ENCODE measurements at regions not wholly inside any gene's neighbourhood (a gene's known extent, or its start where the extent isn't known, plus 50 kb on each side); places are given as distances from the start of the nearest gene placed in this dataset.
"Not testable (repeated sequence)": the region's sequence is repeated elsewhere in the genome, so short reads cannot be mapped to it uniquely, and the experiment has no call there.

- DNase-seq = no peak
These were observed 240.9 kb downstream of the UACA start for GRCh38 chr15:70522323-70522966.

DNA sequence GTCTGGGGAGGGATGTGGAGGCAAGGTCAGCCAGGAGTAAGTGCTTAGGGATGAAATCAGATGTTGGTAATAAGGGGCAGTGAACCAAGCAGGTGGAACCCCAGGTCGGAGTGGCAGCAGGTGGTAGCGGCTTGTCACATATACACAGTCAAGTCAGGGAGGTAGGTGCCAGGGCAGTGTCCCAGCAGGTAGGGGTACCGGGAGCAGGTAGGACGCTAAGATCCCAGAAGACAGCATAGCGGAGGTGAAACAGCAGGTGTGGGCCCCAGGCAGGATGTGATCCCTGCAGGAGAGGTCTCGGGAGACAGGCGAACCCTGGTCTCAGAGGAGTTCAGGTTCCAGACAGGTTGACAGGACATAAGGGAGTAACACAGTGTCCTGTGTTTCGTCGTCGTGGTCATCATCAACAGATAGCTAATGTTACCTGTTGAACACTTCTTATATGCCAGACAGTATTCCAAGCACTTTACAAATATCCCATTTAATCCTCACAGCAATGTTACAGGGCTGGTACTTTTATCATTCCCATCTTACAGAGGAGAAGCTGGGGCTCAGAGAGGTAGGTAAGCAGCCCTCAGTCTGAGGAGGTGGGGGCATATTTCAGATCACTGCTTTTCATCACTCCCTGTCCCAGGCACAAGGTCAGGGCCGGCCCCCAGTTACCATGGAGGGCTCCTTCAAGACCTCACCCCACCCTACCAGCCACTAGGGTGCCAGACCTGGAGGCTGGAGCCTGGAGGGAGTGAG lies 241.6 kb downstream of the UACA start:
- DNase-seq = no peak

DNA sequence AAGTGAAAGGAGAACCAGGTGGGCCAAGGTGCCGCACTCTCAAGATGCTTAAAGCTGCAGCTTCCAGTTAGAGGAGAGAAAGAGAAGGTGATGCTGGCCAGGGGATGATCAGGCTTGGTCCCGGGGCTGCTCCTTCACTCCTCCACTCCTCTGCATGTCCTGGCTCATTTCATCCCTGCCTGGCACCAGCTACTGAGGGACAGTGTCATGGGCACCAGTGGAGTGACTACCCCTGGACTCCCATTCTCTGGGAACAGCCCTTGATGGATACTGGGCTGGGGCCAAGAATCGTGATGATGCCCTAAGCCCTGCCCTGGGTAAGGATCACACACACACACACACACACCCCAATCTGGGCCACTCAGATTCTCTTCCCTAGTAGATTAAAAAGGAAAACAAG lies 243.7 kb downstream of the UACA start:
- no peak for DNase-seq

GRCh38 chr15:70519004-70519365 lies 244.4 kb downstream of the UACA start:
- no peak for DNase-seq

DNA sequence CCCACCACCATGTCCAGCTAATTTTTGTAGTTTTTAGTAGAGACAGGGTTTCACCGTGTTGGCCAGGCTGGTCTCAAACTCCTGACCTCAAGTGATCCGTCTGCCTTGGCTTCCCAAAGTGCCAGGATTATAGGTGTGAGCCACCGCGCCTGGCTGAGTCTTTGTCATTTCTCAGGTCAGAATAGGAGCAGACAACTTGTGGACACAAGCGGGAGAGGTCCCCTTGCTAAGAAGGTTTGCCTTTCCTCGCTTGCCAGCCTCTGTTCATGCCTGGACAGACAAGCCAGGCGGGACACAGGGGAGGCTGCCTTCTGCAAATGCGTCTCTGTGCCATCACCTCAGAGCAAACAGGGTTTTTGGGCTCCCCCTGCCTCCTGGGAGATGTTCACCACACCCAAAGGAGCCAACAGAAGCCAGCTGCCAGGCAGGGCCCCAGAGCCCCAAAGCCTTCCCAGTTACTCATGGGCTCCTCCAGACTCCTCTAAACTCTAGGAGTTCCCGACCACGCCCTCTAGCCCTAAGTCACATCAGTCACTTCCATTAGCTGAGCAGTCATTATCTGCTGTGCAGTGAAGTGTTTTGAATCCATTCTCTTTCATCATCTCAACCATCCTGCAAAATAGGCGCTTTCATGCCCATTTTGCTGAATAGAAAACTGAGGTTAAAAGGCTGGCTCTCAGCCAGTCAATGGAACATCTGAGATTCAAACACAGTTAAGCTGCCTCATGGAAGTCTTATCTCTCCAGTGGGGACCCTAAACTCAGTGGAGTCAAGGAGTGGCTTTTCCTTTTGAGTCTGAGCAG lies 245.0 kb downstream of the UACA start:
- DNase-seq = no peak

DNA sequence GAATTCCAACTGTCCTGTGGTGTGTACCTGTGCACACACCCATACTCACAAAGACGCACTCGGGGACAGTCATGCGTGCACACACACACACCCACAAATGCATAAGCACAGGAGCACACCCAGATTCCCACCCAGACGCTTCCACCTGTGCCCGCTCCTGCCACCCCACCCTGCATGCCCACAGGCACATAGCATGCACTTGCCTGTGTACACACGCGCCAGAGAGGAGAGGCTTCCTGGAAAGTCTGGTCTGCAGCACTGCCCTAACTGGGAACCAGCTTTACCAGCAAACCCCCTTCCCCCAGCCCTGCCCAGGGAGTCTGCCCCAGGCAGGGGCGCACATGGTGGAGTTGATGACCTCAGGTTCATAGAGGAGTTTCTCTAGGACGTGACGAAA lies 246.2 kb downstream of the UACA start:
- DNase-seq = no peak

DNA sequence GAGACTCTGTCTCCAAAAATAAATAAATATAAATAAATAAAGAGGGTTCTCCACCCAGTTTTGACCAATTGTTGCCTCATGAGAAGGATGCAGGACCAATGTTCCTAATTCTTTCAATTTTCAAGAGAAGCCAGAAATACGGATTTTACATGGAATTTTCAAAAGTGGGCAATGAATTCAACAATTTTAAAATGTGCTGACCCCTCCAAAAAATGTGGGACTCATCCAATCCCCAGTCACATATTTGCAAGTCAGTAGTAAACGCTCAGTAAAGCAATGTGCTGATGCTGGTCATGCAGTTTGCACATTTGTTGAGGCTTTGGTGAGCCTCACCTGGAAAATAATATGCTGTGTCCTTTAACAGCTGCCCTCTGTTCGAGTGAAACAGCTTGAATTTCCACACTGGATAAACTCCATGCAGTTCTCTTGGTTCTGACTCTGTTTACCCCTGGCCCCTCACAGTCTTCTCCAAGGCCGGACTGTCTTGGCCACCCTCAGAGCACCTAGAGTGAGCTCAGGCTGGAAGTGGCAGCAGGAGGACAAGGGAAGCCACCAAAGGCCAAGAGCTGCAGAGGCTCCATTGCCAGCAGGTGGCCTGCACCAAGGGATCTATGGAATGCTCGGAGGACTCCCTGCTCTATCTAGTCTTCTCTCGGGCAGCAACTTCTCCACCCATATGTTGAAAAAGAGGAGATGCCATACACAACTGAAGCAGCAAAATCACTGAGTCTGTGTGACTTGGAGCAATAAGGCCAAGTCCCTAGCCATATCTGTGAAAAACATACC lies 246.8 kb downstream of the UACA start:
- no peak for DNase-seq

- DNase-seq = no peak
These were observed 249.1 kb downstream of the UACA start for GRCh38 chr15:70514251-70514650.

- DNase-seq = no peak
These were observed 249.5 kb downstream of the UACA start for GRCh38 chr15:70513819-70514218.

DNA sequence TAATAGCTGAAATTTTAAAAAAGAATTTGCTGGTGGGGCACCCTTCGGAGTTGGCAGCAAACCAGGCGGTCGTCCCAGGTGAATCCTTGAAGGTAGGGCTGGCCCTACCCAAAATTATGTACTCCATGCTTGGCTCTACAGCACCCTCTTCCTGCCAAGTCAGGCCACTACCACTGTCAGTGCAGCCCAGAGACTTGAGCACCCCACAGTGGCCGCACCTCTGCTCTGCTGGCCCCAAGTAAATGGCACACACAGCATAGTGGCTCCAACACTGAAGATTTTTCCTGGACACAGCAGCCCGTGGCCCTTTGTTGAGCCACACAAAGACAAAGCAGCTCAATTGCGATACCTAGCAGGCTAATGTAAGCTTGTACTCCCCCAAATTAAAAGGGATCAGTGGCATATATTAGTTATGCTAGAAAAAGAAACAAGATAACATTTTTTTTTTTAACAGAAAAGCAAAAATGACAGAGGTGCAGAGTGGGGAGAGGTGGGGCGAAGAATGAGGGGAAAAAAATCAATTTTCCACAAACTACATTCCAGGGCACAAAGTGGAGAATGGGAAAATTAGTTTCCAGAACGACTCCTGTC lies 250.5 kb downstream of the UACA start:
- peak; percentile 67 for DNase-seq

DNA sequence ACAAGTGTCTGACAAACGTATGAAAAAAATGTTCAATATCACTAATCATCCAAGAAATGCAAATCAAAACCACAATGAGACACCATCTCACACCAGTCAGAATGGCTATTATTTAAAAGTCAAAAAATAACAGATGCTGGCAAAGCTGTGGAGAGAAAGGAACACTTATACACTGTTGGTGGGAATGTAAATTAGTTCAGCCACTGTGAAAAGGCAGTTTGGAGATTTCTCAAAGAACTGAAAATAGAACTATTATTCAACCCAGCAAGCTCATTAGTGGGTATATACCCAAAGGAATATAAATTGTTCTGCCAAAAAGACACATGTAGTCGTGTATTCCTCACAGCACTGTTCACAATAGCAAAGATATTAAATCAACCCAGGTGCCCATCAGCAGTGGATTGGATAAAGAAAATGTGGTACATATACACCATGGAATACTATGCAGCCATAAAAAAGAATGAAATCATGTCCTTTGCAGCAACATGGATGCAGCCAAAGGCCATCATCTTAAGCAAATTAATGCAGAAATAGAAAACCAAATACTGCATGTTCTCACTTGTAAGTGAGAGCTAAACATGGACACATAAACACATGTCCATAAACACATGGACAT lies 251.3 kb downstream of the UACA start:
- DNase-seq = not testable (repeated sequence)

- no peak for DNase-seq
These were observed 252.9 kb downstream of the UACA start for GRCh38 chr15:70510433-70510832.

- DNase-seq = no peak
These were observed 253.6 kb downstream of the UACA start for GRCh38 chr15:70509731-70510143.

GRCh38 chr15:70509282-70509662 lies 254.1 kb downstream of the UACA start:
- DNase-seq = no peak

GRCh38 chr15:70508561-70509281 lies 254.6 kb downstream of the UACA start:
- peak; percentile 87 for DNase-seq

DNA sequence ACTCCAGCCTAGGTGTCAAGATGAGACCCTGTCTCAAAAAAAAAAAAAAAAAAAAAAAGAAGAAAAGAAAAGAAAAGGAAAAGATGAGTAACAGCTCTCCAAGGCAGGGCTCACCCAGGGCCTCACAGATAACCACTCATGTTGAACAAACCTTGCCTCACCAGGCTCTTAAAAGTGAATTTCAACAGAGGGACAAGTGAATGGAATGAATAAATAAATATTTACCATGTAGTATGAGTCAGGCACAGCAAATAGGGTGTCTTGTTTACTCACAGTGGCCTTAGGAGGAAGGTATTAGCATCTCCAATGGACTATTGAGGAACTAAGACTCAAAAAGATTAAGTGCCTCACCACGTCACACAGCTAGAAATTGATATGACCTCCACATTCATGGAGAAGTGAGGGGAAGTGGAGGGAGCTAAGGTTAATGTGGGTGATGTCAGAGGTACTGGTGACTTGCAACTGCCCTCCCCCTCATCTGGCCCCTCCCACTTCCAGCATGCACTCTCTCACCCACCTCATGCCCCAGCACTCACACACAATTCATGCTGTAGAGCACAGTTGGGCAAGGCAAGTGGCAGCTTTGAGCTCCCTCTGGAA lies 255.5 kb downstream of the UACA start:
- DNase-seq = peak; percentile 57

- DNase-seq = no peak
These were observed 257.1 kb downstream of the UACA start for GRCh38 chr15:70505936-70506912.

- DNase-seq = peak; percentile 80
These were observed 257.9 kb downstream of the UACA start for GRCh38 chr15:70505411-70505919.

DNA sequence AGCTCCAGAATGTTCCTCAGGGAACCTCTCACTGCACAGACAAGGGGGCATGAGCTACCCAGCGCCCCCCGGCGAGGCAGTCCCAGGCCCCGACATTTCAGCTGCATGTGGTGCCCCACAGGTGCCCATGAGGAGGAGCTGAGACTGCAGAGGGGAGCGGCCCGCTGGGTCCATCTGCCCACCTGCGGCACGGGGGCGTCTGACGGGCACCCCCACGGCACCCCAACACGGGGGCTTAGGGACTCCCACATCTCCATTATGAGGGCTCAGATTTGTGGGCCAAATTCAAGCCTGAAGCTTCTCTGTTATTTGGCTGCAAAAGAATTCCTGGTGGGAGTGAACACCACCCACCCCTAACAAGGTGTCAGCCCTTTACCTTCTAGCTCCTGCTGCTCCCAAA lies 258.4 kb downstream of the UACA start:
- DNase-seq = no peak

Data from HCEC 1CT (cell line).